GM18511 (cell line): ENCODE measurements at regions not wholly inside any gene's neighbourhood (a gene's known extent, or its start where the extent isn't known, plus 50 kb on each side); places are given as distances from the start of the nearest gene placed in this dataset.

ENCODE experiments used
- ATAC-seq: cut with Tn5 transposase; IDR thresholded peaks from one replicate; pipeline ENCODE4 v1.9.1; 2021; ENCODE audit warnings: mild to moderate bottlenecking, moderate library complexity; ENCODE audit not compliant: unreplicated experiment

GRCh38 chr22:27212617-27213177 is 555.3 kb downstream of the MIAT start:
- ATAC-seq, result no peak

GRCh38 chr22:27213294-27213693 is 555.9 kb downstream of the MIAT start:
- no peak for ATAC-seq

- no peak for ATAC-seq
Measured at GRCh38 chr22:27213766-27214581, 556.6 kb downstream of the MIAT start.

GRCh38 chr22:27214691-27215090 is 557.3 kb downstream of the MIAT start:
- no peak for ATAC-seq

- no peak for ATAC-seq
Measured at GRCh38 chr22:27215871-27216270, 558.5 kb downstream of the MIAT start.

- ATAC-seq, result no peak
Measured at GRCh38 chr22:27216444-27216843, 559.1 kb downstream of the MIAT start.

- no peak for ATAC-seq
Measured at GRCh38 chr22:27217154-27217553, 559.8 kb downstream of the MIAT start.

- no peak for ATAC-seq
Measured at GRCh38 chr22:27218012-27218920, 560.9 kb downstream of the MIAT start.

- ATAC-seq, result no peak
Measured at GRCh38 chr22:27219036-27219435, 561.6 kb downstream of the MIAT start.

GRCh38 chr22:27220339-27220738 is 563.0 kb downstream of the MIAT start:
- no peak for ATAC-seq

GRCh38 chr22:27222178-27222577 is 564.8 kb downstream of the MIAT start:
- ATAC-seq, result no peak

- no peak for ATAC-seq
Measured at GRCh38 chr22:27223317-27224177, 566.2 kb downstream of the MIAT start.

- no peak for ATAC-seq
Measured at GRCh38 chr22:27224485-27225374, 567.3 kb downstream of the MIAT start.

GRCh38 chr22:27226666-27227065 is 569.3 kb downstream of the MIAT start:
- no peak for ATAC-seq

- ATAC-seq, result no peak
Measured at GRCh38 chr22:27228771-27229170, 571.4 kb downstream of the MIAT start.

GRCh38 chr22:27230189-27230588 is 571.4 kb downstream of the MN1 start:
- no peak for ATAC-seq

- ATAC-seq, result no peak
Measured at GRCh38 chr22:27231266-27231665, 570.3 kb downstream of the MN1 start.

- no peak for ATAC-seq
Measured at GRCh38 chr22:27232077-27232476, 569.5 kb downstream of the MN1 start.

GRCh38 chr22:27237080-27237741 is 564.3 kb downstream of the MN1 start:
- ATAC-seq, result no peak
